GM18907 (cell line): ENCODE measurements at regions not wholly inside any gene's neighbourhood (a gene's known extent, or its start where the extent isn't known, plus 50 kb on each side); places are given as distances from the start of the nearest gene placed in this dataset.

ENCODE experiments used
- ATAC-seq: cut with Tn5 transposase; IDR thresholded peaks from one replicate; pipeline ENCODE4 v1.9.1; 2021; ENCODE audit warnings: mild to moderate bottlenecking, moderate library complexity; ENCODE audit not compliant: unreplicated experiment

- ATAC-seq, result no peak
Measured at GRCh38 chr10:4669585-4669984, 156.4 kb upstream of the AKR1E2 start.

GRCh38 chr10:4663162-4663992 is 162.6 kb upstream of the AKR1E2 start:
- ATAC-seq, result peak; percentile 96

GRCh38 chr10:4662576-4663161 is 163.3 kb upstream of the AKR1E2 start:
- ATAC-seq, result no peak

- ATAC-seq, result no peak
Measured at GRCh38 chr10:4661511-4662255, 164.3 kb upstream of the AKR1E2 start.

- ATAC-seq, result no peak
Measured at GRCh38 chr10:4658777-4659176, 167.2 kb upstream of the AKR1E2 start.

- no peak for ATAC-seq
Measured at GRCh38 chr10:4656576-4657194, 169.3 kb upstream of the AKR1E2 start.

GRCh38 chr10:4655879-4656278 is 170.1 kb upstream of the AKR1E2 start:
- ATAC-seq, result no peak

- no peak for ATAC-seq
Measured at GRCh38 chr10:4655406-4655805, 170.6 kb upstream of the AKR1E2 start.

GRCh38 chr10:4654496-4654895 is 171.5 kb upstream of the AKR1E2 start:
- ATAC-seq, result no peak

GRCh38 chr10:4653160-4653559 is 172.8 kb upstream of the AKR1E2 start:
- ATAC-seq, result no peak

GRCh38 chr10:4652111-4653010 is 173.6 kb upstream of the AKR1E2 start:
- peak; percentile 81 for ATAC-seq

- peak; percentile 44 for ATAC-seq
Measured at GRCh38 chr10:4651404-4652037, 174.5 kb upstream of the AKR1E2 start.

- ATAC-seq, result no peak
Measured at GRCh38 chr10:4650582-4650981, 175.4 kb upstream of the AKR1E2 start.

- ATAC-seq, result no peak
Measured at GRCh38 chr10:4649886-4650508, 176.0 kb upstream of the AKR1E2 start.

GRCh38 chr10:4649471-4649870 is 176.5 kb upstream of the AKR1E2 start:
- ATAC-seq, result no peak

- ATAC-seq, result no peak
Measured at GRCh38 chr10:4648999-4649398, 177.0 kb upstream of the AKR1E2 start.

GRCh38 chr10:4647109-4647785 is 178.8 kb upstream of the AKR1E2 start:
- ATAC-seq, result no peak

GRCh38 chr10:4646547-4646946 is 179.5 kb upstream of the AKR1E2 start:
- ATAC-seq, result no peak

GRCh38 chr10:4645836-4646235 is 180.2 kb upstream of the AKR1E2 start:
- no peak for ATAC-seq
